ENCODE measurements at regions not wholly inside any gene's neighbourhood (a gene's known extent, or its start where the extent isn't known, plus 50 kb on each side); places are given as distances from the start of the nearest gene placed in this dataset.
"Not testable (repeated sequence)": the region's sequence is repeated elsewhere in the genome, so short reads cannot be mapped to it uniquely, and the experiment has no call there.

DNA sequence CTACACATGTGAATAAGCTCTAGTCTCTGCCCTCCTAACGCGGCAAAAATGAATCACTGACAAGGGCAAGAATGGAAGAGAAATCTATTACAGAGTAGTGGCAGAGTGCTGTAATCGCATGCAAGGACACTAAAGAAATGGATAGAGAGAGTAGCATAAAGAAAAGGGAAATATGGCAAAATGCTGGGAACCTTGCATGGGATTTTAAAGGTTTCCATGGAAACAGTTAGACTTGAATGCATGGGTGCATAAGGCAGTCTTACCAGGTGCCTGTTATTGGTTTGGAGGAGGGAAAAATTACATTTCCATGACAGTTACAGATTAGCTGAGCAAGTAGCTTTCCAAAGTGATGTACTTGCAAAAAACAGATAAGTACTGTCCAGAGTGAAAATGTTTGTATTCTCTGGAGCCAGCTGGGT, 233.4 kb downstream of the PTN start:
- DNase-seq (ENCODE audit: low spot score): no peak

- DNase-seq (ENCODE audit: low spot score): not testable (repeated sequence)
These were observed 235.7 kb downstream of the PTN start for GRCh38 chr7:137107802-137108201.

GRCh38 chr7:137103526-137103925, 235.1 kb downstream of the CHRM2 start:
- not testable (repeated sequence) for DNase-seq (ENCODE audit: low spot score)

DNA sequence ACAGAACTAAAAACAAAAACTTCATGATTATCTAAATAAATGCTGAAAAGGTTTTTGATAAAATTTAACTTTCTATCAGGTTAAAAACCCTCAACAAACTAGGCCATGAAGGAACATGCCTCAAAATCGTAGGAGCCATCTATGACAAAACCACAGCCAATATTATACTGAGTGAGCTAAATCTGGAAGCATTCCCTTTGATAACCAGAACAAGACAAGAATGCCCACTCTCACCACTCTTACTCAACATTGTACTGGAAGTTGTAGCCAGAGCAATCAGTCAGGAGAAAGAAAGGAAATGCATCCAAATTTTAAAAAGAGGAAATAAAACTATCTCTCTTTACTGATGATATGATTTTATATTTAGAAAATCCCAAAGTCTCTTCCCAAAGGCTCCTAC, 228.7 kb downstream of the CHRM2 start:
- DNase-seq (ENCODE audit: low spot score): no peak

DNA sequence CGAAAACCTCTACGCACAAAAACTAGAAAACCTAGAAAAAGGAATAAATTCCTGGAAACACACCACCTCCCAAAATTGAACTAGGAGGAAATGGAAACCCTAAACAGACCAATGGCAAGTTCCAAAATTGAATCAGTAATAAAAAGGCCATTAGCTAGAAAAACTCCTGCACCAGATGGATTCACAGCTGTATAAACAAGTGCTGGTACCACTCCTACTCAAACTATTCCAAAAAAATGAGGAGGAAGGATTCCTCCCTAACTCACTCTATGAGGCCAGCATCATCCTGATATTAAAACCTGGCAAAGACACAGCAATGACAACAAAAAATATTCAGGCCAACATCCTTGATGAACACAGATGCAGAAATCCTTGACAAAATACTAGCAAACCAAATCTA, 228.2 kb downstream of the CHRM2 start:
- DNase-seq (ENCODE audit: low spot score): no peak

DNA sequence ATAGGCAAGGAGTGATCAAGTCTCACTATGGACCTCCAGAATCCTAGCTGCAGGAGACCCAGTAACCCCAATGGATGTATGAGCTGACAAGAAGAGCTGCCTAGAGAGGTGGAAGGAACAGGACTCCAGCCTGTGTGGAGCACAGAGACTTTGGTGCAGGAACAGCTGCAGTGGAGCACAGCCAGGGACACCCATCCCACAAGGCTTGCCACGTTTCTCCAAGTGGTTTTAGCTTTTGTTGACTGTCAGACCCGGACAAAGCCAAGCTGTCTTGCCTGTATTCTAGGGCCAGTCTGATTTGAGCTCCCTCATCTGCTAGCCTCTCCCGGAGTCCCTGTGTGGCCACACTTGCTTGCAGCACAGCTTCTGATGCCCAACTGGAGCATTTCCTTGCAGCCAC, 224.7 kb downstream of the CHRM2 start:
- DNase-seq (ENCODE audit: low spot score): no peak

GRCh38 chr7:137091396-137091795, 222.9 kb downstream of the CHRM2 start:
- DNase-seq (ENCODE audit: low spot score): no peak

GRCh38 chr7:137086896-137087295, 218.4 kb downstream of the CHRM2 start:
- DNase-seq (ENCODE audit: low spot score): no peak

GRCh38 chr7:137084607-137085380, 216.3 kb downstream of the CHRM2 start:
- no peak for DNase-seq (ENCODE audit: low spot score)

GRCh38 chr7:137082391-137082790, 213.9 kb downstream of the CHRM2 start:
- DNase-seq (ENCODE audit: low spot score): no peak

DNA sequence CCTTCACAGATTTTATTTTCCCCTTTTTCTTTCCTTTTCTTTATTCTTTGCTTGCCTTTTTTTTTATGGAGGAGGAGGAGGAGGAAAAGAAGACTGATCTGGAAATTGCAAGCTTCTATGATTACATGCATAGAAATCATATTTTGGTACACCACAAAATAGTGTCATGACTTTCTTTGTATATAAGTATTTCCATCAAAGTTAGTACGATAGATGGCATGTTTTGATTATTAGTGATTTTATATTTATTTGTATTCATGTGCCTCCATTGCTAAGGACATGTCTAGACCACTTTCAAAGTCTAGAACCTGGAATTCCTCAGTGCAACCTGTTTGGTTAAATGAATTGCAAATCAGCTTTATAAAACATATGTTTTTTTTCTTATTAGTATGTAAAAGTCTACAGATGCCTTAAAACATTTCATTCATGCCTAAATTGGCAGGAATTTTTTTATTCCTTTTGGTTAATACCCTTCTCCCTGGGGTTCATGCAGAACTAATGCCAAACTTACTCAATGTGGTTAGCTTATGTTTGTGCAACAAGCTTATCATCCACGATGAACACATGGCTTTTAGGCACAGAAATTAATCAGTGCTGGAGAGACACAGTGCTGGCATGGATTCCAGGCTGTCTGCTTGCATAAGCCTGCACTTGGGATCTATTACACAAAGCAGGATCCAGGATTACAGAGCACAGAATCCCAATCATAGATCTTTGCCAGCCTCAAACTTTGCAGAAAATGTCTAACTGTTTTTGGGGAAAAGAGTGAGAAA, 213.1 kb downstream of the CHRM2 start:
- no peak for DNase-seq (ENCODE audit: low spot score)

DNA sequence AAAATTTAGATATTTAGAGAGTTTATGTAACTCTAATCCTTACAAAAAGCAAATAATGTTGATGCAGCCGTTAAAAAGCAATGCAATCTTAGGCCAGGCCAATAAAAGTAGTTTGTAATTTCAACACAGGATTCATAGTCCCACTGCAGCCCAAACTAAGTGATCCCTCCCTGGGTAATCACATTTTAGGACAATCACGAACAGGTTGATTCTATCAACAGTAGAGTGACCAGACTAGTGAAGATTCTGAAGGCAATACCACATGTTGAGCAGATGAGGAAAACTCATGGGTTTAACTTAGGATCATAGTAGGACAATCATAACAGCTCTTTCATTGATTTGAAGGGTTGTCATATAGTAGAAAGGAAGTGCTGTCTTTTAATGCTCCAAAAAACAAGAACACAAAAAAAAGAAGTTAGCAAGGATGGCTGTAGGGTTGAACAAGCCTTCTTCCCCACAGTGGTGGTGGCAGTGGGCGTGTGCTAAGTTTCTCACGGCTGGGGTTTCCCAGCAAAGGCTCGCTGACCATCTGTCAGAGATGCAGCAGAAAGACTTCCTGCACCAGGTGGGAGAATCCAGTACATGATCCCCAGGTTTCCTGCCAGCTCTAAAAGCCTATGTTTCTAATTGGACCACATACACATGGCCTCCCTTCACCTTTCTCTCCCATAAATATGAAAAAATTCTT, 212.2 kb downstream of the CHRM2 start:
- DNase-seq (ENCODE audit: low spot score): no peak

DNA sequence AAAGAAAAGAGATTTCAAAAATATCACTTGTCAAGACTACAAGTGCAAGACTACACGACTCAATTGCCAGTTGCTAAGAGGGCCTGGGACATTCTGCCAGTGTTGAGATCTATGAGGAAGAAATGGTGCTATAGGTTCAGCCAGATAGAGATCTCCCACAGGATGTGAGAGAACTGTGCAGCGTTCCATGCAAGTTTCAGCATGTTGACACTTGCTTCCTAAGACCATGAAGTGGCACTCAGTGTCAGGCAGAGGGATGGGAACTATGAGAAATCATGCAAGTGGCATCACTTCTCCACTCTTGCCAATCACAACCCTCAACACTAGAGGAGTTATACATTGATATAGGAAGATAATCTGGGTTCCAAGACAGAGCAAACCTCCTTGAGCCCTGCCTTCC, 210.3 kb downstream of the CHRM2 start:
- no peak for DNase-seq (ENCODE audit: low spot score)

DNA sequence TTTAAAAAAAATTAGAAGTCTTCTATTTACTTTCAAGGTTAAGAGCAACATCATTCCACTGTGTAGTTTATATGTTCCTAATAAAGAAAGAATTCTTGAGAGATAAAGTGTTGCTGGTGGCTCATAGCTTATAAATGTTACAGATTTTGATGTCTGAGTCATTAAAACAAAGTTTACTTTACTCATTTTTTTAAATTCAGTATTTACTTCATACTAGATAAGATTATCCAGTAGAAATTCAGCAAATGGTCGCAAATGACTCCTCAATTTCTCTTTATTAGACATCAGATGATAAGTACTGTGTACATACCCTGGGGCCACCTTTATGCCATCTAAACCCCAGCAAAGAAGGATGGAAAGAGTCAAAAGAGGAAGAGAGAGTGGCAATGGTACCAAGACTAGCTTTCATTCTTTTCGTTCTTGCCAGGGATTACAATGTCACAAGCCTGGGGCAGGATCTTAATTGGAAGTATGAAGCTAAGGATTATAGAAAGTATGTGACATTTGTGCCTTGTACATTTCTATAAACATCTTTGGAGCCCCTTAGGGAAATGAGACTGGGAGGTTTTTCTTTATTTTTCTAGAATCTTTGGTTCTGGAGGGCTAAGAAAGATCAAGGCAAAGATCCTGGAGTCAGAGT, 206.1 kb downstream of the CHRM2 start:
- DNase-seq (ENCODE audit: low spot score): no peak

DNA sequence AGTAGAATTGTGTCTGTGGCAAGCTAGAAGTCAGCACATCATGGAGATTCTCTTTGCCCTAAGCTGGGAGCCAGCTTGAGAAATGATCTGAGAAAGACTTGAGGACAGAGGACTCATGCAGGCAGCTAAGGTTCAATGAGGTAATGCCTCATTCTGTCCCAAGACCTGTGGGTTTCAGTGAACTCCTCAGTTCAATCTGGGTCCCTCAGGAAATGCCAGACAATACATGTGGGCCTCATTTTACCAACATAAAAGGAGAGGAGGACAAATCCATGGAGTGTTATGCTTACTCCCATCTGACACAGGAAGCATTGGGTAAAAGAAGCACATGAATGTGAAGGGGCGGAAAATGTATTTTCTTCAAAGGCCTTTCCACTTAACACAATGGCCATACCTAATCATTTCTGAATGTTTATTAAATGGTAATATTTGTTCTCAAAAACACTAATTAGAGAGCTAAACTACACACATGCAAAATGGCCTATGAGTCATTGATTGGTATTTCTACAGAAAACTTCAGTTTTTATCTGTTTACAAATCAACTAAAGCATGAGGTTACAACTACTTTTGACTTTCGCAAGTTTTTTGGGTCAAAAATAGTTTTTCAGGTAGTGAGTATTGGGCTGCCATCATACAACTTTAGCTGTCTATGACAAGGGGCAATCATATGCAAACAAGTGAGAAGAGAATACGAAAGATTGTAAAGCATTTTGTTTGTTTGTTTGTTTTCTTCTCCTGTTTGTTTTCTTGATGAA, 205.3 kb downstream of the CHRM2 start:
- DNase-seq (ENCODE audit: low spot score): no peak
